Dedifferentiated amniotic fluid mesenchymal stem cell (primary cell): ENCODE measurements at regions not wholly inside any gene's neighbourhood (a gene's known extent, or its start where the extent isn't known, plus 50 kb on each side); places are given as distances from the start of the nearest gene placed in this dataset.
"Not testable (repeated sequence)": the region's sequence is repeated elsewhere in the genome, so short reads cannot be mapped to it uniquely, and the experiment has no call there.

Experiments
- DNase-seq: peaks from one replicate; pipeline ENCODE4 v3.0.0-alpha.2; 2016; ENCODE audit errors: extremely low spot score

GRCh38 chr7:6989968-6990367 is 163.9 kb upstream of the CCZ1B start:
- DNase-seq: not testable (repeated sequence)

- DNase-seq: not testable (repeated sequence)
Measured at GRCh38 chr7:6990426-6991152, 164.5 kb upstream of the CCZ1B start.

GRCh38 chr7:6991169-6991611 is 165.1 kb upstream of the CCZ1B start:
- DNase-seq: not testable (repeated sequence)

- DNase-seq: not testable (repeated sequence)
Measured at GRCh38 chr7:6991686-6992085, 165.6 kb upstream of the CCZ1B start.

GRCh38 chr7:6992133-6992532 is 166.1 kb upstream of the CCZ1B start:
- DNase-seq: not testable (repeated sequence)

GRCh38 chr7:6995026-6995425 is 169.0 kb upstream of the CCZ1B start:
- DNase-seq: not testable (repeated sequence)

GRCh38 chr7:6995493-6996289 is 169.6 kb upstream of the CCZ1B start:
- DNase-seq: not testable (repeated sequence)

GRCh38 chr7:6999067-6999666 is 173.1 kb upstream of the CCZ1B start:
- DNase-seq: not testable (repeated sequence)

GRCh38 chr7:7002418-7003062 is 176.5 kb upstream of the CCZ1B start:
- no peak for DNase-seq

GRCh38 chr7:7005303-7005702 is 177.0 kb upstream of the C1GALT1 start:
- no peak for DNase-seq

GRCh38 chr7:7005949-7006348 is 176.4 kb upstream of the C1GALT1 start:
- DNase-seq: not testable (repeated sequence)

GRCh38 chr7:7011241-7011640 is 171.1 kb upstream of the C1GALT1 start:
- not testable (repeated sequence) for DNase-seq

- not testable (repeated sequence) for DNase-seq
Measured at GRCh38 chr7:7011751-7012150, 170.6 kb upstream of the C1GALT1 start.

GRCh38 chr7:7014827-7015595 is 167.3 kb upstream of the C1GALT1 start:
- no peak for DNase-seq

GRCh38 chr7:7017707-7018280 is 164.6 kb upstream of the C1GALT1 start:
- DNase-seq: no peak

- no peak for DNase-seq
Measured at GRCh38 chr7:7018290-7018689, 164.1 kb upstream of the C1GALT1 start.

- no peak for DNase-seq
Measured at GRCh38 chr7:7032221-7032620, 150.1 kb upstream of the C1GALT1 start.

GRCh38 chr7:7035851-7036250 is 146.5 kb upstream of the C1GALT1 start:
- DNase-seq: no peak

GRCh38 chr7:7042286-7042893 is 140.0 kb upstream of the C1GALT1 start:
- not testable (repeated sequence) for DNase-seq

- no peak for DNase-seq
Measured at GRCh38 chr7:7044806-7045205, 137.5 kb upstream of the C1GALT1 start.
